ENCODE measurements at regions not wholly inside any gene's neighbourhood (a gene's known extent, or its start where the extent isn't known, plus 50 kb on each side); places are given as distances from the start of the nearest gene placed in this dataset.

DNA sequence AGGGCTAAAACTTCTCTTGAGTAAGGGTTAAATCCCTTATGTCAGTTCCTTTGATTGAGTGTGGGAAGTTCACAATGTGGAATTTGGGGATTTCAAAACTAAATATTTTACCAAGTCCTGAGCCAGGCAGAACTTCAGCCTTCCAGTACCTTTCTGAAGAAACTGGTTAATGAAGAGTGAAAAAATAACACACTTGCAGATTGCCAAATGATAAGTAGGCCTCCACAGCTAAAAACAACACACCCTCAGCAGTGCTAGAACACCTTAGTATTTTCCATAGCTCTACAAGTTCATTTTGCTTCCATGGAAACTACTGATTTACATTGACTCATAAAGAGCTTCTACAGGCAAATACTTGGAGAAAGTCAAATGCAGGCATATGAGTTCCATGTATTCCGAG, 326.8 kb downstream of the ZNF674 start:
- no peak for DNase-seq (ENCODE audit: extremely low spot score, unreplicated experiment)
- Mint-ChIP-seq H3K4me3 (ENCODE audit: unreplicated experiment) (no peak overlapping the region), H3K9me3 (ENCODE audit: unreplicated experiment) (no peaks in the 10 kb centered on the region), H3K4me1 (ENCODE audit: unreplicated experiment) (peaks cover 24% of the 10 kb centered on the region), H3K27ac (ENCODE audit: unreplicated experiment) (no peak overlapping the region), H3K27me3 (ENCODE audit: unreplicated experiment) (no peaks in the 10 kb centered on the region), H3K36me3 (ENCODE audit: unreplicated experiment) (no peaks in the 10 kb centered on the region)
- TF ChIP-seq, protein P1, sequence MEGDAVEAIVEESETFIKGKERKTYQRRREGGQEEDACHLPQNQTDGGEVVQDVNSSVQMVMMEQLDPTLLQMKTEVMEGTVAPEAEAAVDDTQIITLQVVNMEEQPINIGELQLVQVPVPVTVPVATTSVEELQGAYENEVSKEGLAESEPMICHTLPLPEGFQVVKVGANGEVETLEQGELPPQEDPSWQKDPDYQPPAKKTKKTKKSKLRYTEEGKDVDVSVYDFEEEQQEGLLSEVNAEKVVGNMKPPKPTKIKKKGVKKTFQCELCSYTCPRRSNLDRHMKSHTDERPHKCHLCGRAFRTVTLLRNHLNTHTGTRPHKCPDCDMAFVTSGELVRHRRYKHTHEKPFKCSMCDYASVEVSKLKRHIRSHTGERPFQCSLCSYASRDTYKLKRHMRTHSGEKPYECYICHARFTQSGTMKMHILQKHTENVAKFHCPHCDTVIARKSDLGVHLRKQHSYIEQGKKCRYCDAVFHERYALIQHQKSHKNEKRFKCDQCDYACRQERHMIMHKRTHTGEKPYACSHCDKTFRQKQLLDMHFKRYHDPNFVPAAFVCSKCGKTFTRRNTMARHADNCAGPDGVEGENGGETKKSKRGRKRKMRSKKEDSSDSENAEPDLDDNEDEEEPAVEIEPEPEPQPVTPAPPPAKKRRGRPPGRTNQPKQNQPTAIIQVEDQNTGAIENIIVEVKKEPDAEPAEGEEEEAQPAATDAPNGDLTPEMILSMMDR (IDR thresholded peaks at IDR 0.05), result no peak

DNA sequence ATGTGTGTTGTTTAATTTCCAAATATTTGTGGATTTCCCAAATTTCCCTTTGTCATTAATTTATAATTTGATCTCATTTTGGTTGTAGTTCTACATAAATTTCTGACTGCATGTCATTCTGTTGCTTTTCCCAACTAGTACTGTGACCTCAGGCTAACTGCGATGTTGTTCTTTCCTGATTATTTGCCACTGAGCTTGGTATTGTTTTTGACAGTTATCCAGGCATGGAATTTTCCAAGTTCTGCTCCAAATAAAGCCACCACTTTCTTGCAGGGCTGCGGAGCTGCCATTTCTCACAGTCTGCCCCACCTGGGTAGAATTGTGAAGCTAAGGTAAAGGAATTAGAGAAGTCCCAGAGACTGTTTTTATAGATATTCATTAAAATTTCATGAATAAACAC, 328.8 kb downstream of the ZNF674 start:
- Mint-ChIP-seq H3K4me1 (ENCODE audit: unreplicated experiment) (peaks cover 24% of the 10 kb centered on the region), H3K27ac (ENCODE audit: unreplicated experiment) (peak overlapping the region; percentile 51), H3K9me3 (ENCODE audit: unreplicated experiment) (no peaks in the 10 kb centered on the region), H3K36me3 (ENCODE audit: unreplicated experiment) (no peaks in the 10 kb centered on the region), H3K27me3 (ENCODE audit: unreplicated experiment) (no peaks in the 10 kb centered on the region), H3K4me3 (ENCODE audit: unreplicated experiment) (no peak overlapping the region)
- DNase-seq (ENCODE audit: extremely low spot score, unreplicated experiment), result no peak
- TF ChIP-seq, protein P1 (IDR thresholded peaks at IDR 0.05), result no peak

DNA sequence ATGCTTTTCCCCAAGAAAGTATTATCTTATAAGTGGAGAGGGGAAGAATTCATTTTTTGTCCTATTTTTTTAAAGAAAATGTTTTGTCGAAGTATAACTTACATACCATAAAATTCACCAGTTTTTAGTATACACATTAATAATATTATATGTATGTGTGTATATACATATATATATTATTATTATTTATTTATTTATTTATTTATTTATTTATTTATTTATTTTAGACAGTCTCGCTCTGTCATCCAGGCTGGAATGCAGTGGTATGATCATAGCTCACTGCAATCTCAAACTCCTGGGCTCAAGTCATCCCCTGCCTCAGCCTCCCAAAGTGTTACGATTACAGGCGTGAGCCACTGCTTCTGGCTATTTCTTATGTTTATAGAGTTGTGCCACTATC, 334.1 kb downstream of the ZNF674 start:
- no peak overlapping the region for H3K4me3 Mint-ChIP-seq (ENCODE audit: unreplicated experiment)
- no peak overlapping the region for H3K27ac Mint-ChIP-seq (ENCODE audit: unreplicated experiment)
- H3K36me3 Mint-ChIP-seq (ENCODE audit: unreplicated experiment), result no peaks in the 10 kb centered on the region
- DNase-seq (ENCODE audit: extremely low spot score, unreplicated experiment), result no peak
- TF ChIP-seq, protein P1 (IDR thresholded peaks at IDR 0.05), result no peak
- no peaks in the 10 kb centered on the region for H3K27me3 Mint-ChIP-seq (ENCODE audit: unreplicated experiment)
- peaks cover 4% of the 10 kb centered on the region for H3K9me3 Mint-ChIP-seq (ENCODE audit: unreplicated experiment)
- peaks cover 25% of the 10 kb centered on the region for H3K4me1 Mint-ChIP-seq (ENCODE audit: unreplicated experiment)

DNA sequence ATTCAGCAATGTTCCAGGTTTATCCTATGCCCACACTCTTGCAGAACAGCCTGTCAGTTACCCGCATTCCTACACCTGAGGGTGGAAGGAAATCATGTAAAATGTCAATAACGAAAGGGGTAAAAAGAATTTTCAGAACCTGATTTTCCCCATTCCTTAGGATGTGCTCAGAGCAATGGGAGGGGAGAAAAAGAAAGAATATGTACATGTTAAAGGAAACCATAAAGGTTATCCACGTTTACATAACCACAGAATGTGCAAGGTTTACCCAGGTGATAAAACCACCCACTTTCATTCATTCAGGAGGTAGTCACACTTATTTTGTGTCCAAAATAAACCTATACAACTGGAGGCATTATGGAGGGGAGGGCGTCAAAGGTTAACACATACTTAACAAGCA, 335.5 kb downstream of the ZNF674 start:
- TF ChIP-seq, protein P1 (IDR thresholded peaks at IDR 0.05), result no peak
- DNase-seq (ENCODE audit: extremely low spot score, unreplicated experiment), result no peak
- Mint-ChIP-seq H3K27me3 (ENCODE audit: unreplicated experiment) (no peaks in the 10 kb centered on the region), H3K9me3 (ENCODE audit: unreplicated experiment) (peaks cover 4% of the 10 kb centered on the region), H3K4me1 (ENCODE audit: unreplicated experiment) (peaks cover 14% of the 10 kb centered on the region), H3K27ac (ENCODE audit: unreplicated experiment) (no peak overlapping the region), H3K36me3 (ENCODE audit: unreplicated experiment) (no peaks in the 10 kb centered on the region), H3K4me3 (ENCODE audit: unreplicated experiment) (no peak overlapping the region)

DNA sequence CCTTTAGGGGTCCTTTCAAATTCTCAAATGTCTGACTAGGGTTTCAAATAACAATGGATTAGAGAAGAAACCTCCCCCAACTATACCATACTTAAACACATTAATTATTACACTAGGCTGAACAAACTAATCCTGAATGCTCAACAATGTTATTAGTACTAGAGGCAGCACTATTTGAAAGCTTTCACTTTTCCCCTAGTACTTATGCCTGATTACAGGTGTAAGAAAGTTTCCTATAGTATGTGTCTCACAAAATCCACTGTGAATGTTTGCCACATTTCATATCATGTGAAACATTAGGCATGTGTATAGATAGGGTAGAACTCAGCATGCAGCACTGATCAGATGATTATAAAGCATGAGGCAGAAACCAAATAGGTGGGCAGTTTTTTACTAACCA, 336.2 kb downstream of the ZNF674 start:
- no peaks in the 10 kb centered on the region for H3K27me3 Mint-ChIP-seq (ENCODE audit: unreplicated experiment)
- H3K36me3 Mint-ChIP-seq (ENCODE audit: unreplicated experiment), result no peaks in the 10 kb centered on the region
- no peak overlapping the region for H3K4me3 Mint-ChIP-seq (ENCODE audit: unreplicated experiment)
- DNase-seq (ENCODE audit: extremely low spot score, unreplicated experiment), result no peak
- peaks cover 4% of the 10 kb centered on the region for H3K9me3 Mint-ChIP-seq (ENCODE audit: unreplicated experiment)
- H3K4me1 Mint-ChIP-seq (ENCODE audit: unreplicated experiment), result peaks cover 14% of the 10 kb centered on the region
- TF ChIP-seq, protein P1 (IDR thresholded peaks at IDR 0.05), result no peak
- H3K27ac Mint-ChIP-seq (ENCODE audit: unreplicated experiment), result no peak overlapping the region
